WTC11 (cell line): ENCODE measurements at regions not wholly inside any gene's neighbourhood (a gene's known extent, or its start where the extent isn't known, plus 50 kb on each side); places are given as distances from the start of the nearest gene placed in this dataset.

Experiments
- ATAC-seq: fragments of 200-7000 bp; cut with Tn5 transposase; 2 replicates; pipeline ENCODE4 v1.10.0; 2021; ENCODE audit warnings: mild to moderate bottlenecking, moderate library complexity
- CTCF ChIA-PET: fragments of 300-600 bp; sonication (Branson Sonifier 250); formaldehyde crosslinking; loops from one replicate; lab custom pipeline; 2021; ENCODE audit warnings: antibody characterized with exemption; lab: Charles Lee
- POLR2A ChIA-PET: fragments of 350-600 bp; sonication (Branson Sonifier 250); formaldehyde crosslinking; loops from one replicate; lab custom pipeline; 2021; ENCODE audit warnings: antibody characterized with exemption; lab: Charles Lee
- DNase-seq: peaks from one replicate; pipeline ENCODE4 v3.0.0; 2021; ENCODE audit warnings: low spot score
- H3K27ac Mint-ChIP-seq: 2 replicates; pipeline ENCODE4 v1.8.0; 2021; ENCODE audit warnings: mixed read lengths
- H3K27me3 Mint-ChIP-seq: 2 replicates; pipeline ENCODE4 v1.8.0; 2021; ENCODE audit warnings: low read depth, mild to moderate bottlenecking, moderate library complexity, mixed read lengths
- H3K36me3 Mint-ChIP-seq: 2 replicates; pipeline ENCODE4 v1.8.0; 2021; ENCODE audit warnings: mixed read lengths
- H3K4me1 Mint-ChIP-seq: 2 replicates; pipeline ENCODE4 v1.8.0; 2022; ENCODE audit warnings: mixed read lengths
- H3K4me3 Mint-ChIP-seq: 2 replicates; pipeline ENCODE4 v1.8.0; 2021; ENCODE audit warnings: mild to moderate bottlenecking, moderate library complexity, mixed read lengths
- H3K9me3 Mint-ChIP-seq: 2 replicates; pipeline ENCODE4 v1.8.0; 2021; ENCODE audit warnings: mixed read lengths
- ATF1 ChIP-seq: sonication (generic); formaldehyde crosslinking; IDR thresholded peaks from 2 replicates; pipeline ENCODE4 v1.8.1; 2023; ENCODE audit warnings: mild to moderate bottlenecking, moderate library complexity, missing genetic modification reagents
- CBFB ChIP-seq: sonication (generic); formaldehyde crosslinking; IDR thresholded peaks from 2 replicates; pipeline ENCODE4 v1.8.1; 2022; ENCODE audit warnings: mild to moderate bottlenecking, low read depth, missing genetic modification reagents
- CREB1 ChIP-seq: sonication (generic); formaldehyde crosslinking; IDR thresholded peaks from 2 replicates; pipeline ENCODE4 v1.8.0; 2023; ENCODE audit warnings: mild to moderate bottlenecking, missing genetic modification reagents
- CREM ChIP-seq: sonication (generic); formaldehyde crosslinking; IDR thresholded peaks from 2 replicates; pipeline ENCODE4 v1.8.1; 2022; ENCODE audit warnings: mild to moderate bottlenecking, missing genetic modification reagents, moderate library complexity
- E2F1 ChIP-seq: sonication (generic); formaldehyde crosslinking; IDR thresholded peaks from 2 replicates; pipeline ENCODE4 v1.8.0; 2022; ENCODE audit warnings: mild to moderate bottlenecking, missing genetic modification reagents
- FOXK1 ChIP-seq: sonication (generic); formaldehyde crosslinking; IDR thresholded peaks from 2 replicates; pipeline ENCODE4 v1.8.0; 2022; ENCODE audit warnings: mild to moderate bottlenecking, moderate library complexity, missing genetic modification reagents
- FOXP4 ChIP-seq: sonication (generic); formaldehyde crosslinking; IDR thresholded peaks from 2 replicates; pipeline ENCODE4 v1.8.0; 2022; ENCODE audit warnings: mild to moderate bottlenecking, missing genetic modification reagents
- GTF2I ChIP-seq: fragments of 250-450 bp; sonication (Bioruptor Pico); conservative IDR thresholded peaks from 2 replicates; pipeline ENCODE4 v1.4.0; 2021; ENCODE audit warnings: mild to moderate bottlenecking
- JAZF1 ChIP-seq: fragments of 250-450 bp; sonication (Bioruptor Pico); IDR thresholded peaks from 2 replicates; pipeline ENCODE4 v1.9.0; 2021; ENCODE audit warnings: moderate library complexity, mild to moderate bottlenecking, inconsistent platforms
- MXD4 ChIP-seq: fragments of 250-450 bp; sonication (Bioruptor Pico); IDR thresholded peaks from 2 replicates; pipeline ENCODE4 v1.8.0; 2021; ENCODE audit warnings: mild to moderate bottlenecking, moderate library complexity, borderline replicate concordance
- MYBL2 ChIP-seq: sonication (generic); formaldehyde crosslinking; IDR thresholded peaks from 2 replicates; pipeline ENCODE4 v1.8.1; 2023; ENCODE audit warnings: mild to moderate bottlenecking, moderate library complexity, missing genetic modification reagents
- NFE2L1 ChIP-seq: sonication (generic); formaldehyde crosslinking; IDR thresholded peaks from 2 replicates; pipeline ENCODE4 v1.8.1; 2023; ENCODE audit warnings: missing genetic modification reagents
- NR1H2 ChIP-seq: sonication (generic); formaldehyde crosslinking; IDR thresholded peaks from 2 replicates; pipeline ENCODE4 v1.9.0; 2021; ENCODE audit warnings: mild to moderate bottlenecking, moderate library complexity, missing genetic modification reagents
- NR3C1 ChIP-seq: sonication (generic); formaldehyde crosslinking; conservative IDR thresholded peaks from 2 replicates; pipeline ENCODE4 v1.8.1; 2023; ENCODE audit warnings: low read depth, mild to moderate bottlenecking, missing genetic modification reagents
- OVOL2 ChIP-seq: fragments of 250-450 bp; sonication (Bioruptor Pico); IDR thresholded peaks from 2 replicates; pipeline ENCODE4 v1.9.0; 2021; ENCODE audit warnings: mild to moderate bottlenecking, borderline replicate concordance
- SMAD4 ChIP-seq: sonication (generic); formaldehyde crosslinking; IDR thresholded peaks from 2 replicates; pipeline ENCODE4 v1.8.0; 2022; ENCODE audit warnings: mild to moderate bottlenecking, missing genetic modification reagents
- SOX15 ChIP-seq: fragments of 250-450 bp; sonication (Bioruptor Pico); IDR thresholded peaks from 2 replicates; pipeline ENCODE4 v1.9.0; 2021; ENCODE audit warnings: mild to moderate bottlenecking
- ZNF138 ChIP-seq: sonication (generic); formaldehyde crosslinking; conservative IDR thresholded peaks from 2 replicates; pipeline ENCODE4 v1.8.1; 2022; ENCODE audit warnings: mild to moderate bottlenecking, moderate library complexity, missing genetic modification reagents
- ZNF512 ChIP-seq: sonication (generic); formaldehyde crosslinking; IDR thresholded peaks from 2 replicates; pipeline ENCODE4 v1.8.1; 2022; ENCODE audit warnings: missing genetic modification reagents, borderline replicate concordance

- Mint-ChIP-seq H3K36me3 (no peaks in the 10 kb centered on the region), H3K4me3 (no peak overlapping the region), H3K27me3 (no peaks in the 10 kb centered on the region; the same call in none of the 2 replicates), H3K9me3 (no peaks in the 10 kb centered on the region), H3K27ac (no peak overlapping the region), H3K4me1 (peaks cover 42% of the 10 kb centered on the region)
- POLR2A ChIA-PET, result no interaction called here
- DNase-seq (no peak), ATAC-seq (no peak)
- TF ChIP-seq NR3C1, result no peak
- no peak for TF ChIP-seq SMAD4 (CRISPR knock-in tag)
- TF ChIP-seq NFE2L1 (CRISPR knock-in tag), result no peak
- no peak for TF ChIP-seq NR1H2 (CRISPR knock-in tag)
- TF ChIP-seq CBFB (CRISPR knock-in tag), result no peak
- TF ChIP-seq ZNF512 (CRISPR knock-in tag), result no peak
- no peak for TF ChIP-seq JAZF1 (CRISPR knock-in tag)
- no peak for TF ChIP-seq ZNF138 (CRISPR knock-in tag)
- TF ChIP-seq CREB1 (CRISPR knock-in tag), result no peak
- TF ChIP-seq FOXK1 (CRISPR knock-in tag), result no peak
- no peak for TF ChIP-seq ATF1 (CRISPR knock-in tag)
- TF ChIP-seq MXD4 (CRISPR knock-in tag), result no peak
- TF ChIP-seq OVOL2 (CRISPR knock-in tag), result no peak
- TF ChIP-seq MYBL2 (CRISPR knock-in tag), result no peak
- TF ChIP-seq SOX15 (CRISPR knock-in tag), result no peak
- CTCF ChIA-PET, result interaction anchor here (0.9 kb wide), 1 partner anchor 11 kb away, joined by 3 read pairs; no protein-coding TSS in a partner anchor
These were observed 266.8 kb downstream of the ABHD5 start for GRCh38 chr3:43957553-43957952.

- peaks cover 42% of the 10 kb centered on the region for H3K4me1 Mint-ChIP-seq
- no peak for ATAC-seq
- no peaks in the 10 kb centered on the region; the same call in none of the 2 replicates for H3K27me3 Mint-ChIP-seq
- no peaks in the 10 kb centered on the region for H3K36me3 Mint-ChIP-seq
- H3K9me3 Mint-ChIP-seq, result no peaks in the 10 kb centered on the region
- no peak overlapping the region for H3K4me3 Mint-ChIP-seq
- no peak overlapping the region for H3K27ac Mint-ChIP-seq
- CTCF ChIA-PET, result interaction anchor here (2.3 kb wide), 1 partner anchor 103 kb away, joined by 10 read pairs; no protein-coding TSS in a partner anchor
- POLR2A ChIA-PET, result no interaction called here
- DNase-seq, result no peak
- TF ChIP-seq GTF2I (CRISPR knock-in tag) (no peak), FOXP4 (no peak), CREM (CRISPR knock-in tag) (no peak), SOX15 (CRISPR knock-in tag) (no peak), E2F1 (no peak), ZNF512 (CRISPR knock-in tag) (no peak)
These were observed 267.4 kb downstream of the ABHD5 start for GRCh38 chr3:43958005-43958770.
